HG02588 (cell line): ENCODE measurements at regions not wholly inside any gene's neighbourhood (a gene's known extent, or its start where the extent isn't known, plus 50 kb on each side); places are given as distances from the start of the nearest gene placed in this dataset.

Experiments
- ATAC-seq: cut with Tn5 transposase; IDR thresholded peaks from one replicate; pipeline ENCODE4 v1.9.1; 2021; ENCODE audit warnings: mild to moderate bottlenecking, moderate library complexity; ENCODE audit not compliant: unreplicated experiment

DNA sequence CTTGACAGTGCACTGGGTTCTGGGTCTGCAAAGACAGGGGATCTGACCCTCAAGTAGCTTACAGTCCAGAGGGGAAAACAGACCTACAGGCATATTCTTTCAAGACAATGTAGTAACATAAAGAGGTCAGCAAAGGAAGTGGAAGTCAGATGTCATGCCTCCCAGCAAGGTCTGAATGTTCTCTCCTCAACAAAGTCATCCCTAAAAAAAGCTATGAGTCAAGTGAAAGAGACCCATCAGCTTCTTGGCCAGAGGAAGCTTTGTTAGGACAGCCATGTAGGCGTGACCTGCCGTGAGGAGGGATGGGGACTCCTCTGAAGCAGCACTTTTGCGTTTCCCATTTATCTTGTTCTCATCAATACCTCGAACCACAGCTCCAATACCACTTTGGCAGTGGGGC, 331.6 kb upstream of the NR2F2 start:
- ATAC-seq: no peak

DNA sequence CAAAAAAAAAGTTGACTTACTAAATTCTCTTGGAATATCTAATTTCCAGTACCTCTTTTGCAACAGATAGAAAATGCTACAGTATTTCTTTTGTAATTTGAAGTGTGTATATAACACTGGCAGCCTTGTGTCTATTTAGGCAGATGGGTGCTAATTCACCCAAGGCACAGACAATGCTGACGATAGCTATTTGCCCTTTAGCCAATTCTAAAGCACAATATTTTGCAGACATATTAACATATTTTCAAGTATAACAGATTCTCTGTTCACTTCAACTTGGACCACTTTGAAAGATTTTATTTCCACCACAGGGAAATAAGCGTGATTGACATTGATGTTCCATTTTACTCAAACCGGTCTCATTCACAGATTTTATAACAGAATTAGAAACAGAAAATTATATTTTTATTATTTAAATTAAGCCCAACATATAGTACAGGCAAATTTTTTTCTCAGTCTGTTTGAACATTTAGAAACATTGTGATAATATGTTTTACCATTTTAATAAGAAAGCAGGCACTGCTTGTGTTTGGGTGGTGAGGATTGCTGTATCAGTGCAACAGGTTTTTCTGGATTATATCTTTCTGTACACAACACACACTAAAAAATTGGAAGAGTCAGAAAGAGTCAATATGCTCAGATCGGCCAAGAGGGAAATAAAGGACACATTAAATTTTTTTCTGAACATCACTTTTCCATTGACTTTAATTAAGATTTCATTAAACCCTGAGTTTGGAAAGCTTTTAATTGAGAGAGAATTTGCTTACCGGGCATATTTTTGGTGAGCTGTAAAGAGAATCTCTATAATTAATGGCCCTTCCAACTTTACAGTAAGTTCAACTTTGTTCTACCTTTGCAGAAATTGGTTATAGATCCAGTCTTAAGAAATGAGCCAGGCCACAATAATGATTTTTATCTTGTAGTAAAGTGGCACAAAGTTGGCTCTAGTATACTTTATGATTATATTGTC, 327.3 kb upstream of the NR2F2 start:
- no peak for ATAC-seq

GRCh38 chr15:96005906-96006305, 324.6 kb upstream of the NR2F2 start:
- ATAC-seq: no peak

DNA sequence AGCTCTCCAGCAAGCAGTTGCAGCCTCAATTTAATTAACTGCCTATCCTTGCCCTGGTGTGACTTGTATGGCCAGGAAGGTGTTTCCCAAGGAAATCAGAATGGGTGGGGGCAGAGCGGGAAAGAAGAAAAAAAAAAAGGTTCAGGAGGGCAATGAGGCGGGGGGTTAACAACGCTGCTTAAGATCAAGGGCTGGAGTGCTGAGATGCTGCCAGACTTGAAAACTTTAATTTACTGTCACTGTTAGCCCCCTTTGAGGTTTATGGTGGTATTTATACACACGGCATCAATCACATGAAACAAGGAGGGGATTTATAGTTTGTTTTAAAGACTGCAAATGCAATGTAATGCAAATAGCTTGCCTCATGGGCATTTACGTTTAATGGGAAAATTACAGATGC, 319.4 kb upstream of the NR2F2 start:
- ATAC-seq: no peak

GRCh38 chr15:96014939-96015338, 315.6 kb upstream of the NR2F2 start:
- ATAC-seq: no peak

- ATAC-seq: no peak
These were observed 311.4 kb upstream of the NR2F2 start for GRCh38 chr15:96019114-96019513.

DNA sequence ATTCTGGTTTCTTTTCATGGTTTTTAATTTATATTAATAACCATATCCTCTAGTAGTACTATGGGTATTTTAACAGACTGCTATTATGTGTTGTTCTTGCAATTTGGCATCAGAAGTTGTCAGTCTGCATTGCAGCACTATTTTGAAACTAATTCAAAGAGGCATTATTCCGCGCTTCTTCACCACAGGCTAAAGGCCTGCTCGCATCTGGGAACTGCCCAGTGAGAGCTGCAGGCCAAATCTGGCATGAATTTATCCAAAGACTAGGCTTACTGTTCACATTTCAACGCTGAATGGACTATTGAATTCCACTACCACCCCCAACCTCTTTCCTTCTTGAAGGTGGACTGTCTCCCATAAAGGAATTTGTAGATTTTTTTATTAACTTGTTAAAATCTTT, 310.4 kb upstream of the NR2F2 start:
- ATAC-seq: no peak

DNA sequence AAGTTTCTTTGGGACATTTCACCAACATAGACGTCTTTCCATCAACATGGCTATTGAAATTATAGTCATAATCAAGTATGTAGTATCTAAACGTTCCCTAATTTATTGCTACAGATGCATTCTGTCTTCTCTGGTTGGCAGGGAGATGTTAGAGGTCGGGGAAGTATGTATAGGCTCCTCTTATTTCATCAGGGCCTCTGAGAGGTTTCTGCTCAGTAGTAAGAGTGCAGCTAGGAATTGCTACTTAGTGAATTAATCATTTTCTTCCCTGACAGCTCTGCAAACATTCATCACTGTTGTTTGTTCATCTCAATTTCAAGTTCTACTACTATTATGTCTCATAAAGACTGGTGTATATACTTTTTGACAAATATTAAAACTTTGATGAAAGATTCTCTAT, 309.7 kb upstream of the NR2F2 start:
- no peak for ATAC-seq

GRCh38 chr15:96023081-96023480, 307.4 kb upstream of the NR2F2 start:
- ATAC-seq: no peak

DNA sequence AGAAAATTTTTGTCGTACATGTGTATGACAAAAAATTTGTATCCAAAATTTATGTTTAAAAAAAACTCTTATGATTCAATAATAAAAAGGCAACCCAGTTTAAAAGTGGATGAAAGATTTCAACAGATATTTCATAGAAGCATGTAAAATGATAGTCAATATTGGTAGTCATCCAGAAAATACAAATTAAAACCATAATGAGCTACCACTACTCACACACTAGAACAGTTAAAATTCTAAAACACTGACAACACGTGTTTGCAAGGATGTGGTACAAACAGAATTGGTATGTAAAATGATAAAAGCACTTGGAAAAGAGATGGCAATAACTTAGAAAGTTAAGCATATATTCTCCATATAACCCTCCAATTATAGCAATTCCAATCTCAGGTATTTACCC, 303.0 kb upstream of the NR2F2 start:
- ATAC-seq: no peak

GRCh38 chr15:96028620-96029019, 301.9 kb upstream of the NR2F2 start:
- ATAC-seq: no peak

DNA sequence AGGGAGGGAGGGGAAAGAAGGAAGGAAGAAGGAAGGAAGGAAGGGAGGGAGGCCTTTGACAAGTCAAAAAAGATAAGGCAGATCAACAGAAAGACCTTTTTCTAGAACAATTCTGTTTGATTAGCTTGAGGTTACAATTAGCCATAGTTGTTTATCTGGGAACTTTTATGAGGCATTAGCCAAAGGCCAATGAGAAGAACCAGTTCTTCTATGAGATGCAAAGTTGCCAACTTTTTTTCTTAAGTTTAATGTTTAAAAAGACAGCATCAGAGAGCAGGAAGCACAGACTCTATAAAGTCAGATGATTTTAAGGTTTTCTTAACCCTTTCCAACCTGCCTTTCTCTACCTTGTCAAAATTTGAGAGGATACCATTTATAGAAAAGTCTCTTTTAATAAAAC, 301.3 kb upstream of the NR2F2 start:
- no peak for ATAC-seq

DNA sequence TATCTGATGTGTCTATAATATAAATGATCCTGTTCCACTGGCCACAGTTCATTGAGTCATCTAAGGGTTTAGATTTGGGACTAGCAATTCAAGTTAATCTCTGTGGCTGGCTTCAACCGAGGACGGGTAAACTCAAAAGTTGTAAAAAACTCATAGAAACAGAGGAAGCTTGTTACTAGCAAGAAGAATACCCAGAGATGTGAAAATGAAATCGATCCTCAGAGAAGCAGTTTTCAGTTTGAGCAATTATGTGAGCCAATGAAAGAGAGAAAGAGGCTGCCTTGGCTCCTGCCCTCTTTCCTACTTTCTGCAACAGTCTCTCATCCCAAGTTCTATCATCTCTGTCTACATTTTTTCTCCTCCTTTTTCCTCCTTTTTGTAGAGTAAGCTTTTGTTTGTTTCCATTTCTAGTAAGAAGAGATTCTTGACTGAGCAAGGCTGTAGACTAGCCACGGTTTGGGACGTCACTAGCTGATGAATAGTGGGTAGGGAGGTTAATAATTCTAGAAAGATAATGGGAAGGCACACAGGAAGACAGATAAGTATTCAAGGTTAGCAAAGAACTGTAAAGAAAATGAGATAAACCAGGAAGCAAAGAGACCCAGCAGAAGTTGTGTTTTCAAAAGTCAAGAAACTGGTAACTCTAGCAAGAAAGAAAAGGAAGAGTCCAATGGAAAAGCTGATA, 298.9 kb upstream of the NR2F2 start:
- ATAC-seq: no peak

GRCh38 chr15:96035091-96035490, 295.4 kb upstream of the NR2F2 start:
- no peak for ATAC-seq

DNA sequence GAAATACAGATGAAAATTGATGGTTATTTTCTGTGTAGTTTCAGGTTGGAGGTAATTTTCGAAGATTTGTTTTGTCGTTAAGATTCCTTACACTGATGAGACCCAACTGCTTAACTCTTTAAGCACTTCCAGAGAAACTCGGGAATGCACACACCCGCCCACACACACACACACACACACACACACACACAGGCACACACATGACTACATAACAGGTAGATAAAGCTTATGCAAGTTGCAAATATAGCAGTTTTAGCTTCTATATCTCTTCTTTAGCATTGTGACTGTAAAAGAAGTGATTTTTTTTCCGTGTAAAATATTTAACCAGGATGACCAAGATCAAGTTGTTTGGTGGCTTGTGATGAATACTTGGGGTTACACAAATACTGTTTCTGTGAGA, 294.9 kb upstream of the NR2F2 start:
- ATAC-seq: no peak

DNA sequence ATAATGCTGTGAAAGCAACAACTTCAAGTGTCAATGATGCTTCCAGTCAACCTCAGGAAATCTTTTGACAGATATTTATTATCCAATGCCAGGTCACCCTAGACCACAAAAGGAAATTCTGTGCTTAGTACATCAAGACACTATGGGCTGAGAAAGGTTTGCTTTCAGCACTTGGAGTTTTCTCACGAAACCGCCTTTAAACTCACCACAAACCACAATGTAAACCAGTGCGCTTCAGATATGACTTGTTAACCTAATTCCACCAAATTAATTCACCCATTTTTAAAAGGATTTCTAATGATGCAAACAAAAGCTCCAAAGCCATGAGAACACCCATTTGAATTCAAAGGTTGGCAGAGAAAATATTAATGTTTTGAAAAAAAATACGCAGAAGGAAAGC, 292.9 kb upstream of the NR2F2 start:
- peak; percentile 63 for ATAC-seq

- ATAC-seq: no peak
These were observed 292.4 kb upstream of the NR2F2 start for GRCh38 chr15:96038131-96038530.

GRCh38 chr15:96038650-96039049, 291.9 kb upstream of the NR2F2 start:
- no peak for ATAC-seq

- ATAC-seq: no peak
These were observed 288.3 kb upstream of the NR2F2 start for GRCh38 chr15:96041982-96042733.

DNA sequence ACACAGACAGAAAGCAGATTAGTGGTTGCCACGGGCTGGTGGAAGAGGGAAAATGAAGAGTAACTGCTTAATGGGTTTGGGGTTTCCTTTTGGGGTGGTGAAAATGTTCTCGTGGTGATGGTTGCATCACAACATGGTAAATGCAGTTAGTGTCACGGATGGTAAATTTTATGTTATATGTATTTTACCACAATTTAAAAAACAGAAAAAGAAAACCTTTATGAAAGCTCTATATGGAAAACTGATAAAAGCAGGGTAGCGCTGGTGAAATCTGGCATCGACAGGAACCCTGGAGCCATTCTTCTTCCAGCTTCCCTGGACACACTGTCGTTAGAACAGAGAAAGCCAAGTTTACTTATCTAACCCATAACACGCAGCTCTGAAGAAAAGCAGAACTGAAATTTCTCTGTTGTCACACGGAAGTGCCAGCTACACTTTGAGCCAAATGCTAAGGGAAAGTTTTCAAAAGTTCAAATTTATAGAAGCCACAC, 287.7 kb upstream of the NR2F2 start:
- ATAC-seq: peak; percentile 94

DNA sequence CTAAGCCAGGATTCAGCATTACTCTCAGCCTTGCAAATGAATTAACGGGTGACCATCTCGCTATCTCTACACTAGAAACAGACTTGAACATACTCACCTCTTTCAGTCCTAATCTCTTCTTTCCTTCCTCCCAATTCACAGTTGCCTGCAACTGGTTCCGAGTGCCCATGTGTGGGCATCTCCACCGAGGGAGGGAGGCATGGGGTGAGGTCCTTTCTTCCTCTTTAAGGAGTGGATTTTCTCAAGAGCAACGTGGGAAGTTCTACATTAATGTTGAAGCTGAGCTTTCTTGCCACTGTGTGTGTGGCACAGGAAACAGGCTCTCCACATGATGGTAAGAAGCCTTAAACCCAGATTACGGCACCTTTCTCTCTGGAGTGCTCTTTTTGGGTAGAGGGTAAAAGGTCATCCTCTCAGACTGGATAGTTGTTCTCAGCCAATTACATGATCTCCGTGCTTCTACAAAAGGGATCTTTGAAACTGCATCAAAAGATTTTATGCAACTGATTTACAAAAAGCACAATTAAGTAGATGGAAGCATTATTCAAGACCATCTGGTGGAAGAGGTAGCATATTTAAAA, 286.8 kb upstream of the NR2F2 start:
- no peak for ATAC-seq
